ENCODE measurements at regions not wholly inside any gene's neighbourhood (a gene's known extent, or its start where the extent isn't known, plus 50 kb on each side); places are given as distances from the start of the nearest gene placed in this dataset.

DNA sequence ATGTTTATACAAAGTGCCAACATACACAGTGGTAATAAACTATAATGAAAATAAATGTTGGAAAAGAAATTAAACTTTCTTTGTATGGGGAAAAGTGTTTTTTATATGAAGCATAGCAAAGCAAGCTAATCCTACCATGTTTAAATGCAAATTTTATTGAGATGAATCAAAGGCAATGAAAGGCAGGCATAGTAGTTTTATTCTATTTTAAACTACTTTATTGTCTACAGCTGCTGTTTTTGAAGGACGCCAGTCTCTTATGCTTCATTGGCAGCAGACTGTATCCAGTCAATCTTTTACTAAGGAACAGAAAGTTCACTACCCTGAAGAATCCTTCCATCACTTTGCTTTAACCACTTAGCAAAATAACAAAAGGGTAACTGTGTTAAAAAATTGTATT, 761.0 kb downstream of the ROBO2 start:
- no peaks in the 10 kb centered on the region for H3K36me3 Mint-ChIP-seq
- no peak overlapping the region for H3K4me3 Mint-ChIP-seq

DNA sequence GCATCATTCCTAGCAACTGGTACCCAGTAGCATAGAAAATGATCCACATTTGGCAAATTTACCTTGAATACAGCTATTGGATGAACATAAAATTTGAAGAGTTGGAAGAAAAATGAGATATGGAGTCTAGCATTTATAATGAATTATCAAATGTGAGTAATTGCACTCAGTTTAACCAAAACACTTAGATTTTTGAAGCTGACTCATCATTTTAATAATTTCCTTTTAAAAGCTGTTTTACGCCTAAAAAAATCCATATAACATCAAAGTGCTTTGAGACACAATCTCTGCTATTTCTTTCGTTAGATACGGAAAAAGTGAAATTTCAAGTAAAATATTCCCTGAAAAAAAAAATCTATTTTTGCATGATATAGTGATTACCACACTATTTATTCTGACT, 767.4 kb downstream of the ROBO2 start:
- TF ChIP-seq CTCF (IDR thresholded peaks at IDR 0.05), result no peak
- H3K4me1 Mint-ChIP-seq, result no peaks in the 10 kb centered on the region
- Histone ChIP-seq H3K9me3 (replicated peaks in 1 of 2; ENCODE audit: control insufficient read depth in 1 of 2, insufficient read depth in 1 of 2, low read length in 2 of 2) (no peaks in the 10 kb centered on the region), H3K4me2 (replicated peaks; ENCODE audit: extremely low read depth, low read length, poor library complexity, severe bottlenecking) (no peak overlapping the region), H3K27me3 (ENCODE audit: control insufficient read depth in 2 of 2, insufficient read depth in 2 of 2, low read length in 2 of 2) (no peaks in the 10 kb centered on the region), H3K9ac (ENCODE audit: insufficient read depth, low read length, poor library complexity, severe bottlenecking) (no peak overlapping the region), H3K79me2 (ENCODE audit: insufficient read depth, low read length) (no peaks in the 10 kb centered on the region), H3K27ac (ENCODE audit: low read depth in 1 of 2, low read length in 2 of 2) (no peak overlapping the region), H3K4me1 (ENCODE audit: control insufficient read depth in 1 of 2, insufficient read depth in 2 of 2, low read length in 2 of 2) (no peaks in the 10 kb centered on the region), H4K20me1 (ENCODE audit: insufficient read depth, low read length) (no peaks in the 10 kb centered on the region), H3K36me3 (replicated peaks in 1 of 2; ENCODE audit: control insufficient read depth in 1 of 2, insufficient read depth in 2 of 2, low read length in 2 of 2) (no peaks in the 10 kb centered on the region), H3K4me3 (replicated peaks in 1 of 3; ENCODE audit: low read depth in 2 of 3, low read length in 3 of 3) (no peak overlapping the region), H2AFZ (ENCODE audit: insufficient read depth, low read depth, low read length, poor library complexity, severe bottlenecking) (no peak overlapping the region)
- no CpG with 5 or more reads among the region's 3 CpGs for WGBS (ENCODE audit: insufficient coverage)
- intact Hi-C loops (cut with micrococcal nuclease), result no loop called here
- H3K27me3 Mint-ChIP-seq (ENCODE audit: low read depth in 3 of 3), result no peaks in the 10 kb centered on the region
- no peak for DNase-seq
- no peaks in the 10 kb centered on the region for H3K36me3 Mint-ChIP-seq
- no peak overlapping the region for H3K4me3 Mint-ChIP-seq
- H3K27ac Mint-ChIP-seq, result no peak overlapping the region
- no peaks in the 10 kb centered on the region for H3K9me3 Mint-ChIP-seq

More for the DNA sequence above, 761.0 kb downstream of the ROBO2 start:
- Mint-ChIP-seq H3K27ac (no peak overlapping the region), H3K9me3 (peaks cover 0 to 3% (median 0%) of the 10 kb centered on the region in 7 donors), H3K4me1 (no peaks in the 10 kb centered on the region), H3K27me3 (ENCODE audit: low read depth in 3 of 3) (no peaks in the 10 kb centered on the region)
- Histone ChIP-seq H3K4me3 (replicated peaks in 1 of 3; ENCODE audit: low read depth in 2 of 3, low read length in 3 of 3) (no peak overlapping the region), H3K79me2 (ENCODE audit: insufficient read depth, low read length) (no peaks in the 10 kb centered on the region), H3K4me1 (ENCODE audit: control insufficient read depth in 1 of 2, insufficient read depth in 2 of 2, low read length in 2 of 2) (no peaks in the 10 kb centered on the region), H4K20me1 (ENCODE audit: insufficient read depth, low read length) (no peaks in the 10 kb centered on the region), H3K9me3 (replicated peaks in 1 of 2; ENCODE audit: control insufficient read depth in 1 of 2, insufficient read depth in 1 of 2, low read length in 2 of 2) (no peaks in the 10 kb centered on the region), H3K27ac (ENCODE audit: low read depth in 1 of 2, low read length in 2 of 2) (no peak overlapping the region), H3K36me3 (replicated peaks in 1 of 2; ENCODE audit: control insufficient read depth in 1 of 2, insufficient read depth in 2 of 2, low read length in 2 of 2) (no peaks in the 10 kb centered on the region), H3K27me3 (ENCODE audit: control insufficient read depth in 2 of 2, insufficient read depth in 2 of 2, low read length in 2 of 2) (no peaks in the 10 kb centered on the region), H2AFZ (ENCODE audit: insufficient read depth, low read depth, low read length, poor library complexity, severe bottlenecking) (no peak overlapping the region), H3K9ac (ENCODE audit: insufficient read depth, low read length, poor library complexity, severe bottlenecking) (no peak overlapping the region), H3K4me2 (replicated peaks; ENCODE audit: extremely low read depth, low read length, poor library complexity, severe bottlenecking) (no peak overlapping the region)
- no CpG with 5 or more reads among the region's 1 CpG for WGBS (ENCODE audit: insufficient coverage)
- no peak for TF ChIP-seq CTCF (IDR thresholded peaks at IDR 0.05)
- intact Hi-C loops (cut with micrococcal nuclease), result no loop called here
- DNase-seq, result no peak

Measured in CD14-positive monocyte (primary cell).